ENCODE measurements at regions not wholly inside any gene's neighbourhood (a gene's known extent, or its start where the extent isn't known, plus 50 kb on each side); places are given as distances from the start of the nearest gene placed in this dataset.

DNA sequence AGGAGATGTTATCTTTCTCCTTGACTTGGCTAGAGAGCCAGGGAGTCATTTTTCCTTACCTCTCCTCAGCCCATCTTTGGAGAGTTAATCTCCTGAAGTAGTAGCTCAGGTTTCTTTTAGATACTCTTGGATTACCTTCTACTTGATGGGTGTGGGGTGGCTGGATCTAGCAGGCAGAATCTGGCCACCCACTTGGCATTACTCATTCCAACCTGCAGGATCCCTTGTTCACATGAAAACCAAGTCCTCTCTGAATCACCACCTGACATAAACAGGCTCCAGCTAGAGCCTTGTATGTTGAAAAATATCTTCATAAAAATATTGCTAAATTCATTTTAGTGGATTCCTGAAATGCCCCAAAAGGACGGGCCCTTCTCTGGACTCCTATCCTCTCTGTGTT lies 250.6 kb upstream of the PLET1 start:
- Mint-ChIP-seq H3K9me3 (peaks cover 0 to 3% (median 0%) of the 10 kb centered on the region in 7 donors), H3K4me1 (peaks cover 12% of the 10 kb centered on the region), H3K36me3 (no peaks in the 10 kb centered on the region), H3K27me3 (ENCODE audit: low read depth in 3 of 3) (peaks cover 0 to 3% (median 3%) of the 10 kb centered on the region in 3 donors), H3K4me3 (no peak overlapping the region), H3K27ac (peak overlapping the region in 1 of 7 donors; percentile 53)
- H3K27me3 ChIP-seq (ENCODE audit: control insufficient read depth in 2 of 2, insufficient read depth in 2 of 2, low read length in 2 of 2): no peaks in the 10 kb centered on the region
- H3K4me1 ChIP-seq (ENCODE audit: control insufficient read depth in 1 of 2, insufficient read depth in 2 of 2, low read length in 2 of 2): peaks cover 0 to 7% of the 10 kb centered on the region in 2 donors
- no CpG with 5 or more reads among the region's 1 CpG for WGBS (ENCODE audit: insufficient coverage)
- no peak overlapping the region for H3K4me3 ChIP-seq (replicated peaks in 1 of 3; ENCODE audit: low read depth in 2 of 3, low read length in 3 of 3)
- H2AFZ ChIP-seq (ENCODE audit: insufficient read depth, low read depth, low read length, poor library complexity, severe bottlenecking): no peak overlapping the region
- H3K4me2 ChIP-seq (replicated peaks; ENCODE audit: extremely low read depth, low read length, poor library complexity, severe bottlenecking): no peak overlapping the region
- no peak overlapping the region for H3K9ac ChIP-seq (ENCODE audit: insufficient read depth, low read length, poor library complexity, severe bottlenecking)
- H3K9me3 ChIP-seq (replicated peaks in 1 of 2; ENCODE audit: control insufficient read depth in 1 of 2, insufficient read depth in 1 of 2, low read length in 2 of 2): no peaks in the 10 kb centered on the region
- intact Hi-C loops (cut with micrococcal nuclease): no loop called here
- H3K27ac ChIP-seq (ENCODE audit: low read depth in 1 of 2, low read length in 2 of 2): no peak overlapping the region
- TF ChIP-seq, protein P1, sequence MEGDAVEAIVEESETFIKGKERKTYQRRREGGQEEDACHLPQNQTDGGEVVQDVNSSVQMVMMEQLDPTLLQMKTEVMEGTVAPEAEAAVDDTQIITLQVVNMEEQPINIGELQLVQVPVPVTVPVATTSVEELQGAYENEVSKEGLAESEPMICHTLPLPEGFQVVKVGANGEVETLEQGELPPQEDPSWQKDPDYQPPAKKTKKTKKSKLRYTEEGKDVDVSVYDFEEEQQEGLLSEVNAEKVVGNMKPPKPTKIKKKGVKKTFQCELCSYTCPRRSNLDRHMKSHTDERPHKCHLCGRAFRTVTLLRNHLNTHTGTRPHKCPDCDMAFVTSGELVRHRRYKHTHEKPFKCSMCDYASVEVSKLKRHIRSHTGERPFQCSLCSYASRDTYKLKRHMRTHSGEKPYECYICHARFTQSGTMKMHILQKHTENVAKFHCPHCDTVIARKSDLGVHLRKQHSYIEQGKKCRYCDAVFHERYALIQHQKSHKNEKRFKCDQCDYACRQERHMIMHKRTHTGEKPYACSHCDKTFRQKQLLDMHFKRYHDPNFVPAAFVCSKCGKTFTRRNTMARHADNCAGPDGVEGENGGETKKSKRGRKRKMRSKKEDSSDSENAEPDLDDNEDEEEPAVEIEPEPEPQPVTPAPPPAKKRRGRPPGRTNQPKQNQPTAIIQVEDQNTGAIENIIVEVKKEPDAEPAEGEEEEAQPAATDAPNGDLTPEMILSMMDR (IDR thresholded peaks at IDR 0.05): no peak
- DNase-seq: no peak
- no peaks in the 10 kb centered on the region for H3K79me2 ChIP-seq (ENCODE audit: insufficient read depth, low read length)
- no peaks in the 10 kb centered on the region for H4K20me1 ChIP-seq (ENCODE audit: insufficient read depth, low read length)
- H3K36me3 ChIP-seq (replicated peaks in 1 of 2; ENCODE audit: control insufficient read depth in 1 of 2, insufficient read depth in 2 of 2, low read length in 2 of 2): no peaks in the 10 kb centered on the region

- H3K4me2 ChIP-seq (replicated peaks; ENCODE audit: extremely low read depth, low read length, poor library complexity, severe bottlenecking): no peak overlapping the region
- H3K27ac ChIP-seq (ENCODE audit: low read depth in 1 of 2, low read length in 2 of 2): no peak overlapping the region
- no peaks in the 10 kb centered on the region for H4K20me1 ChIP-seq (ENCODE audit: insufficient read depth, low read length)
- no peak overlapping the region for H2AFZ ChIP-seq (ENCODE audit: insufficient read depth, low read depth, low read length, poor library complexity, severe bottlenecking)
- no peaks in the 10 kb centered on the region for H3K36me3 ChIP-seq (replicated peaks in 1 of 2; ENCODE audit: control insufficient read depth in 1 of 2, insufficient read depth in 2 of 2, low read length in 2 of 2)
- no peaks in the 10 kb centered on the region for H3K79me2 ChIP-seq (ENCODE audit: insufficient read depth, low read length)
- H3K27me3 Mint-ChIP-seq (ENCODE audit: low read depth in 3 of 3): peaks cover 0 to 3% (median 3%) of the 10 kb centered on the region in 3 donors
- TF ChIP-seq, protein P1 (IDR thresholded peaks at IDR 0.05): no peak
- H3K9me3 Mint-ChIP-seq: peaks cover 0 to 3% (median 0%) of the 10 kb centered on the region in 7 donors
- H3K9me3 ChIP-seq (replicated peaks in 1 of 2; ENCODE audit: control insufficient read depth in 1 of 2, insufficient read depth in 1 of 2, low read length in 2 of 2): no peaks in the 10 kb centered on the region
- WGBS (ENCODE audit: insufficient coverage): no CpG with 5 or more reads among the region's 1 CpG
- no peak overlapping the region for H3K9ac ChIP-seq (ENCODE audit: insufficient read depth, low read length, poor library complexity, severe bottlenecking)
- H3K27ac Mint-ChIP-seq: no peak overlapping the region
- DNase-seq: no peak
- peaks cover 12% of the 10 kb centered on the region for H3K4me1 Mint-ChIP-seq
- intact Hi-C loops (cut with micrococcal nuclease): no loop called here
- peaks cover 0 to 7% of the 10 kb centered on the region in 2 donors for H3K4me1 ChIP-seq (ENCODE audit: control insufficient read depth in 1 of 2, insufficient read depth in 2 of 2, low read length in 2 of 2)
- H3K27me3 ChIP-seq (ENCODE audit: control insufficient read depth in 2 of 2, insufficient read depth in 2 of 2, low read length in 2 of 2): no peaks in the 10 kb centered on the region
- no peak overlapping the region for H3K4me3 ChIP-seq (replicated peaks in 1 of 3; ENCODE audit: low read depth in 2 of 3, low read length in 3 of 3)
- no peaks in the 10 kb centered on the region for H3K36me3 Mint-ChIP-seq
- no peak overlapping the region for H3K4me3 Mint-ChIP-seq
Measured at GRCh38 chr11:112511911-112512310, 251.3 kb upstream of the PLET1 start.
